ENCODE measurements at regions not wholly inside any gene's neighbourhood (a gene's known extent, or its start where the extent isn't known, plus 50 kb on each side); places are given as distances from the start of the nearest gene placed in this dataset.

DNA sequence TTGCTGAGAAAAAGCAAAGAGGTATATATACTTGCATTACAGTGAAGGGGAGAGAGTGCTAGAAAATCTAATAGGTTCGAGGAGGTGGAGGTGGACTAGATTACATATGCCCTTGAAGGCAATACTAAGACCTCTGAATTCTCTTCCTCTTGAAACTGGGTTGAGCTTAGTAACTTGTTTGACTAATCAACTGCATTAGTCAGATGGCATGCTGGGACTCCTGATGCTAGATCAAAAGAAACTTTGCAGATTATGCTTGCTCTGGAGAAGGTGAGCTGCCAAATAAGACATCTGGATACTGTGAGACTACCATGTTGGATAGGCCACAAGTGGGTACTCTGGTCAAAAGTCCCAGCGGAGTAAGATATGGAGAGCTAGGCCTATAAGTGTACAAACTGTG, 331.3 kb downstream of the KLF5 start:
- TF ChIP-seq CTCF (conservative IDR thresholded peaks at IDR 0.05; ENCODE audit: low read length) (no peak), EZH2phosphoT487 (IDR thresholded peaks at IDR 0.05; ENCODE audit: borderline replicate concordance, low read depth, low read length) (no peak)
